BLaER1 treated with 17β-estradiol and CSF1 and Interleukin-3, amounts not matched to agents 10 nM and 100 nM (cell line): ENCODE measurements at regions not wholly inside any gene's neighbourhood (a gene's known extent, or its start where the extent isn't known, plus 50 kb on each side); places are given as distances from the start of the nearest gene placed in this dataset.
"Not testable (repeated sequence)": the region's sequence is repeated elsewhere in the genome, so short reads cannot be mapped to it uniquely, and the experiment has no call there.

Experiments
- H3K27ac ChIP-seq, 11 experiments: shearing (Covaris generic); formaldehyde crosslinking; 2 replicates each; pipeline ENCODE4 v1.8.1; 2022
- H3K27me3 ChIP-seq, 11 experiments: shearing (Covaris generic); formaldehyde crosslinking; 2 replicates each; pipeline ENCODE4 v1.8.1; 2022
- H3K36me3 ChIP-seq, 11 experiments: shearing (Covaris generic); formaldehyde crosslinking; 2 replicates each; pipeline ENCODE4 v1.8.1; 2022
- H3K4me1 ChIP-seq, 10 experiments: shearing (Covaris generic); formaldehyde crosslinking; 2 replicates each; pipeline ENCODE4 v1.8.1; 2022
- H3K4me2 ChIP-seq, 11 experiments: shearing (Covaris generic); formaldehyde crosslinking; 2 replicates each; pipeline ENCODE4 v1.8.1; 2022
- H3K4me3 ChIP-seq, 10 experiments: shearing (Covaris generic); formaldehyde crosslinking; 2 replicates each; pipeline ENCODE4 v1.8.1; 2022
- H3K9ac ChIP-seq, 11 experiments: shearing (Covaris generic); formaldehyde crosslinking; 2 replicates each; pipeline ENCODE4 v1.8.1; 2022
- H3K9me3 ChIP-seq, 11 experiments: shearing (Covaris generic); formaldehyde crosslinking; replicated peaks in 1 of 11; 2 replicates each; pipeline ENCODE4 v1.8.1; 2022
- H4K20me1 ChIP-seq, 11 experiments: shearing (Covaris generic); formaldehyde crosslinking; 2 replicates each; pipeline ENCODE4 v1.8.1; 2022
- Cebpa-rat ChIP-seq, 11 experiments: shearing (Covaris generic); IDR thresholded peaks; 2 replicates each; pipeline ENCODE4 v1.8.1; 2022

- no peak overlapping the region for H3K9ac ChIP-seq
- no peak overlapping the region for H3K4me3 ChIP-seq
- no peaks in the 10 kb centered on the region for H3K9me3 ChIP-seq
- peaks cover 7 to 26% (median 19%) of the 10 kb centered on the region in 10 experiments; a peak in 19 of 20 replicates for H3K4me1 ChIP-seq
- H4K20me1 ChIP-seq = peaks cover 0 to 28% (median 9%) of the 10 kb centered on the region in 11 experiments; a peak in 12 of 22 replicates
- peak overlapping the region in 9 of 11 experiments; percentile 3 to 60 (median 47); a peak in 14 of 22 replicates for H3K4me2 ChIP-seq
- H3K27ac ChIP-seq = peak overlapping the region in 3 of 11 experiments; percentile 29 to 47 (median 42); a peak in 3 of 22 replicates
- H3K36me3 ChIP-seq = peaks cover 0 to 10% (median 0%) of the 10 kb centered on the region in 11 experiments; a peak in 5 of 22 replicates
- H3K27me3 ChIP-seq = no peaks in the 10 kb centered on the region
- TF ChIP-seq Cebpa-rat (IDR thresholded peaks at IDR 0.05) = no peak
Observed at GRCh38 chr17:30605027-30605426, 127.8 kb downstream of the GOSR1 start.

GRCh38 chr17:30602396-30602795 is 125.2 kb downstream of the GOSR1 start:
- Histone ChIP-seq H3K4me2 (peak overlapping the region; percentile 61 to 96 (median 83); a peak in 21 of 22 replicates), H3K4me1 (peaks cover 16 to 33% (median 29%) of the 10 kb centered on the region in 10 experiments), H4K20me1 (peaks cover 0 to 26% (median 6%) of the 10 kb centered on the region in 11 experiments; a peak in 12 of 22 replicates), H3K4me3 (peak overlapping the region in 8 of 10 experiments; percentile 63 to 98 (median 87); a peak in 10 of 20 replicates), H3K9ac (peak overlapping the region in 7 of 11 experiments; percentile 25 to 60 (median 51); a peak in 10 of 22 replicates)
- H3K9me3 ChIP-seq, H3K27ac ChIP-seq, H3K27me3 ChIP-seq, H3K36me3 ChIP-seq: not testable (repeated sequence)

- not testable (repeated sequence) for H3K27ac ChIP-seq, H3K9me3 ChIP-seq, H3K27me3 ChIP-seq, H3K36me3 ChIP-seq
- H4K20me1 ChIP-seq = peaks cover 0 to 22% (median 1%) of the 10 kb centered on the region in 11 experiments; a peak in 9 of 22 replicates
- H3K9ac ChIP-seq = peak overlapping the region in 9 of 11 experiments; percentile 24 to 60 (median 37); a peak in 14 of 22 replicates
- H3K4me3 ChIP-seq = peak overlapping the region; percentile 63 to 98 (median 87); a peak in 19 of 20 replicates
- peak overlapping the region; percentile 61 to 96 (median 83) for H3K4me2 ChIP-seq
- peaks cover 16 to 33% (median 29%) of the 10 kb centered on the region in 10 experiments for H3K4me1 ChIP-seq
Observed at GRCh38 chr17:30601984-30602383, 124.8 kb downstream of the GOSR1 start.

GRCh38 chr17:30600830-30601494 is 123.8 kb downstream of the GOSR1 start:
- Histone ChIP-seq H3K27ac (peak overlapping the region; percentile 89 to 99 (median 96); a peak in 21 of 22 replicates), H3K27me3 (no peaks in the 10 kb centered on the region), H3K36me3 (no peaks in the 10 kb centered on the region), H3K4me1 (peaks cover 16 to 33% (median 29%) of the 10 kb centered on the region in 10 experiments), H3K9me3 (peaks cover under 1 to 4% (median 2%) of the 10 kb centered on the region in 11 experiments; a peak in 13 of 22 replicates), H4K20me1 (peaks cover 0 to 19% (median 0%) of the 10 kb centered on the region in 11 experiments; a peak in 7 of 22 replicates), H3K9ac (peak overlapping the region; percentile 95 to 99 (median 97)), H3K4me2 (peak overlapping the region; percentile 61 to 96 (median 82)), H3K4me3 (peak overlapping the region; percentile 63 to 98 (median 87))
- TF ChIP-seq Cebpa-rat (IDR thresholded peaks at IDR 0.05) = no peak

DNA sequence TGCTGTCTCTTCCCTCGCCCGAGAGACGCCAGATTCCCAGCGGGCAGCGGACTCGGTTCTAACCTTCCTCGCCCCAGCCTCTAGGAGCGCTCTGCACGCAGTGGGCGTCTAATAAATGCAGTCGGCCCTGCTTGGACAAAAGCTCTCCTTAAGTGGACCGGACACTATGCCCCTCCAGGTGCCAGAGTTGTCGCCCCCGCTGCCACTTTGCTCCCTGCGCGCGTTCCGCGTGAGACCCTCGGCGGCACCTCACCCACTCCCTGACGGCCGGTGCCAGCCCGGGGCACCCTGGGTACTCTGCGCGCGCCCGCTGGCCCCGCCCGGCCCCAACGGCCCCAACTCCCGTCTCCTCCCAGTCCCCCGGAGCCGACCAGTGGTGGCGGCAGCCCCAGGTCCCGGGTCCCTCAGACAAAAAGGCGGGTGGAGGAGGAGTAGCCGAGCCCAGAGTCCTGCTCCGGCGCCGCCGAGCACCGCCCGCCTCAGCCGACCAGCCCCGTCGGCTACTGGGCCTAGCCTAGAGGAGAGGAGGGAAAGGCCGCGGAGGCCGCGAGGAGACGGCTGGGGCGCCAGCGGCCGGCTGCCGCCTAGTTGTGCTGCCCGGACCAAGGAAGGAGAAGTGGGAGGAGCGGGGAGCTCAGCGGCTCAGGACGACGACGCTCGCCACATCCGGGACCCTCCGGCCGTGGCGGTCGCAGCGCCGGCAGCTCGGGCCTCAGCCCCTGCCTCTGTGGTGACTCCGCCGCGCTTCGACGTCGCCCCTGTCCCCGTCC is 123.0 kb downstream of the GOSR1 start:
- peak overlapping the region; percentile 74 to 92 (median 87) for H3K4me2 ChIP-seq
- peaks cover 8 to 11% (median 9%) of the 10 kb centered on the region in 11 experiments; a peak in 20 of 22 replicates for H3K9me3 ChIP-seq
- no peak for TF ChIP-seq Cebpa-rat (IDR thresholded peaks at IDR 0.05)
- H3K27me3 ChIP-seq = no peaks in the 10 kb centered on the region
- peaks cover 16 to 29% (median 26%) of the 10 kb centered on the region in 10 experiments for H3K4me1 ChIP-seq
- peaks cover 0 to 19% (median 0%) of the 10 kb centered on the region in 11 experiments; a peak in 7 of 22 replicates for H4K20me1 ChIP-seq
- no peaks in the 10 kb centered on the region for H3K36me3 ChIP-seq
- peak overlapping the region; percentile 89 to 99 (median 96) for H3K27ac ChIP-seq
- peak overlapping the region; percentile 63 to 98 (median 87) for H3K4me3 ChIP-seq
- peak overlapping the region; percentile 95 to 99 (median 97) for H3K9ac ChIP-seq

- Histone ChIP-seq H3K27ac (peak overlapping the region; percentile 89 to 99 (median 96); a peak in 20 of 22 replicates), H4K20me1 (peaks cover 0 to 18% (median 0%) of the 10 kb centered on the region in 11 experiments; a peak in 7 of 22 replicates), H3K9me3 (peaks cover 10 to 18% (median 14%) of the 10 kb centered on the region in 11 experiments; a peak in 20 of 22 replicates), H3K4me1 (peaks cover 12 to 22% (median 19%) of the 10 kb centered on the region in 10 experiments), H3K27me3 (no peaks in the 10 kb centered on the region), H3K36me3 (no peaks in the 10 kb centered on the region), H3K4me2 (peak overlapping the region; percentile 74 to 92 (median 87)), H3K9ac (peak overlapping the region; percentile 95 to 99 (median 97)), H3K4me3 (peak overlapping the region; percentile 63 to 98 (median 87))
- no peak for TF ChIP-seq Cebpa-rat (IDR thresholded peaks at IDR 0.05)
Observed at GRCh38 chr17:30599428-30600059, 122.3 kb downstream of the GOSR1 start.

- Histone ChIP-seq H3K27ac (no peak overlapping the region), H3K27me3 (no peaks in the 10 kb centered on the region), H3K36me3 (no peaks in the 10 kb centered on the region), H3K4me3 (no peak overlapping the region), H4K20me1 (peaks cover 0 to 11% (median 0%) of the 10 kb centered on the region in 11 experiments; a peak in 6 of 22 replicates), H3K9me3 (peaks cover 10 to 21% (median 16%) of the 10 kb centered on the region in 11 experiments; a peak in 20 of 22 replicates), H3K4me2 (no peak overlapping the region), H3K4me1 (peaks cover 12 to 20% (median 16%) of the 10 kb centered on the region in 10 experiments), H3K9ac (no peak overlapping the region)
- no peak for TF ChIP-seq Cebpa-rat (IDR thresholded peaks at IDR 0.05)
Observed at GRCh38 chr17:30597776-30598288, 120.6 kb downstream of the GOSR1 start.

- Histone ChIP-seq H3K9me3 (peaks cover 10 to 21% (median 16%) of the 10 kb centered on the region in 11 experiments; a peak in 20 of 22 replicates), H3K4me1 (peaks cover 11 to 14% (median 13%) of the 10 kb centered on the region in 10 experiments)
- not testable (repeated sequence) for H3K4me3 ChIP-seq, H4K20me1 ChIP-seq, H3K27me3 ChIP-seq, H3K9ac ChIP-seq, H3K27ac ChIP-seq, H3K4me2 ChIP-seq, H3K36me3 ChIP-seq
Observed at GRCh38 chr17:30596948-30597775, 120.0 kb downstream of the GOSR1 start.

- not testable (repeated sequence) for H3K4me3 ChIP-seq, H3K27ac ChIP-seq, H3K27me3 ChIP-seq, H3K9ac ChIP-seq, H3K36me3 ChIP-seq, H4K20me1 ChIP-seq, H3K4me2 ChIP-seq
- Histone ChIP-seq H3K4me1 (peaks cover 7 to 18% (median 16%) of the 10 kb centered on the region in 10 experiments), H3K9me3 (peaks cover 10 to 21% (median 16%) of the 10 kb centered on the region in 11 experiments; a peak in 20 of 22 replicates)
Observed at GRCh38 chr17:30594953-30595371, 117.8 kb downstream of the GOSR1 start.
